DMS153 (cell line): ENCODE measurements at regions not wholly inside any gene's neighbourhood (a gene's known extent, or its start where the extent isn't known, plus 50 kb on each side); places are given as distances from the start of the nearest gene placed in this dataset.

Experiments used
- DNase-seq: peaks from one replicate; lab custom pipeline; 2025; lab: John Stamatoyannopoulos, UW

GRCh38 chr22:49604732-49605302 lies 222.9 kb downstream of the BRD1 start:
- DNase-seq: no peak

GRCh38 chr22:49603016-49603415 lies 224.7 kb downstream of the BRD1 start:
- DNase-seq: no peak

GRCh38 chr22:49602481-49602880 lies 225.2 kb downstream of the BRD1 start:
- no peak for DNase-seq

GRCh38 chr22:49601614-49602321 lies 225.9 kb downstream of the BRD1 start:
- no peak for DNase-seq

- DNase-seq: no peak
These were observed 226.7 kb downstream of the BRD1 start for GRCh38 chr22:49600891-49601431.

GRCh38 chr22:49600468-49600867 lies 227.2 kb downstream of the BRD1 start:
- DNase-seq: no peak

- DNase-seq: no peak
These were observed 227.8 kb downstream of the BRD1 start for GRCh38 chr22:49599691-49600455.

- DNase-seq: no peak
These were observed 228.6 kb downstream of the BRD1 start for GRCh38 chr22:49599039-49599438.

GRCh38 chr22:49598338-49598737 lies 229.3 kb downstream of the BRD1 start:
- no peak for DNase-seq

- no peak for DNase-seq
These were observed 230.1 kb downstream of the BRD1 start for GRCh38 chr22:49597428-49598039.

- DNase-seq: no peak
These were observed 232.1 kb downstream of the BRD1 start for GRCh38 chr22:49595465-49596078.

- DNase-seq: no peak
These were observed 233.6 kb downstream of the BRD1 start for GRCh38 chr22:49594078-49594477.

- no peak for DNase-seq
These were observed 234.2 kb downstream of the BRD1 start for GRCh38 chr22:49593509-49593908.

GRCh38 chr22:49592780-49593501 lies 234.7 kb downstream of the BRD1 start:
- no peak for DNase-seq

- DNase-seq: no peak
These were observed 236.7 kb downstream of the BRD1 start for GRCh38 chr22:49590851-49591445.

- no peak for DNase-seq
These were observed 237.3 kb downstream of the BRD1 start for GRCh38 chr22:49590381-49590780.

- DNase-seq: no peak
These were observed 237.9 kb downstream of the BRD1 start for GRCh38 chr22:49589811-49590210.

- no peak for DNase-seq
These were observed 238.4 kb downstream of the BRD1 start for GRCh38 chr22:49589301-49589700.

GRCh38 chr22:49588739-49589138 lies 238.9 kb downstream of the BRD1 start:
- DNase-seq: no peak

- no peak for DNase-seq
These were observed 239.7 kb downstream of the BRD1 start for GRCh38 chr22:49587987-49588386.

GRCh38 chr22:49587421-49587820 lies 240.3 kb downstream of the BRD1 start:
- no peak for DNase-seq
